ENCODE measurements at regions not wholly inside any gene's neighbourhood (a gene's known extent, or its start where the extent isn't known, plus 50 kb on each side); places are given as distances from the start of the nearest gene placed in this dataset.

GRCh38 chr14:53851394-53852090 lies 105.1 kb downstream of the BMP4 start:
- Histone ChIP-seq H3K4me3 (replicated peaks in 1 of 3) (no peak overlapping the region), H3K9me3 (no peaks in the 10 kb centered on the region), H3K27me3 (no peaks in the 10 kb centered on the region), H3K4me1 (peaks cover 0 to 7% of the 10 kb centered on the region in 2 donors), H3K27ac (no peak overlapping the region), H3K36me3 (no peaks in the 10 kb centered on the region)
- TF ChIP-seq CTCF (IDR thresholded peaks at IDR 0.05) (no peak), POLR2A (IDR thresholded peaks at IDR 0.05) (no peak)
- WGBS, 2 donors = 85 to 92% methylated on average over 6 of the region's 6 CpGs
- intact Hi-C loops (cut with DNase I) = no loop called here
- no peak for DNase-seq

GRCh38 chr14:53850714-53851296 lies 105.8 kb downstream of the BMP4 start:
- H3K4me3 ChIP-seq (replicated peaks in 1 of 3) = no peak overlapping the region
- no peak for TF ChIP-seq POLR2A (IDR thresholded peaks at IDR 0.05)
- TF ChIP-seq CTCF (IDR thresholded peaks at IDR 0.05) = no peak
- no peak for DNase-seq
- H3K27ac ChIP-seq = no peak overlapping the region
- H3K9me3 ChIP-seq = no peaks in the 10 kb centered on the region
- intact Hi-C loops (cut with DNase I) = no loop called here
- WGBS, 2 donors = 28 to 36% methylated on average over 4 of the region's 4 CpGs
- H3K27me3 ChIP-seq = no peaks in the 10 kb centered on the region
- H3K36me3 ChIP-seq = no peaks in the 10 kb centered on the region
- H3K4me1 ChIP-seq = peaks cover 0 to 7% of the 10 kb centered on the region in 2 donors

- no peak for TF ChIP-seq POLR2A (IDR thresholded peaks at IDR 0.05)
- TF ChIP-seq CTCF (IDR thresholded peaks at IDR 0.05) = no peak
- WGBS, 2 donors = 92 to 96% methylated on average over 6 of the region's 6 CpGs
- Histone ChIP-seq H3K9me3 (no peaks in the 10 kb centered on the region), H3K4me1 (peaks cover 0 to 7% of the 10 kb centered on the region in 2 donors), H3K36me3 (no peaks in the 10 kb centered on the region), H3K27ac (no peak overlapping the region), H3K27me3 (no peaks in the 10 kb centered on the region), H3K4me3 (replicated peaks in 1 of 3) (no peak overlapping the region)
- DNase-seq = no peak
- intact Hi-C loops (cut with DNase I) = no loop called here
These were observed 107.1 kb downstream of the BMP4 start for GRCh38 chr14:53849549-53849948.

GRCh38 chr14:53848854-53849253 lies 107.8 kb downstream of the BMP4 start:
- Histone ChIP-seq H3K9me3 (no peaks in the 10 kb centered on the region), H3K4me3 (replicated peaks in 1 of 3) (no peak overlapping the region), H3K36me3 (no peaks in the 10 kb centered on the region), H3K27ac (no peak overlapping the region), H3K27me3 (no peaks in the 10 kb centered on the region), H3K4me1 (peaks cover 0 to 7% of the 10 kb centered on the region in 2 donors)
- WGBS, 2 donors = 87 to 94% methylated on average over 5 of the region's 5 CpGs
- no peak for DNase-seq
- no peak for TF ChIP-seq CTCF (IDR thresholded peaks at IDR 0.05)
- TF ChIP-seq POLR2A (IDR thresholded peaks at IDR 0.05) = no peak
- intact Hi-C loops (cut with DNase I) = no loop called here

- H3K36me3 ChIP-seq = no peaks in the 10 kb centered on the region
- no peaks in the 10 kb centered on the region for H3K27me3 ChIP-seq
- H3K4me3 ChIP-seq (replicated peaks in 1 of 3) = no peak overlapping the region
- DNase-seq = no peak
- TF ChIP-seq CTCF (IDR thresholded peaks at IDR 0.05) = no peak
- TF ChIP-seq POLR2A (IDR thresholded peaks at IDR 0.05) = no peak
- H3K9me3 ChIP-seq = no peaks in the 10 kb centered on the region
- 100% methylated on average over 7 of the region's 7 CpGs for WGBS, 2 donors
- no peak overlapping the region for H3K27ac ChIP-seq
- intact Hi-C loops (cut with DNase I) = no loop called here
- H3K4me1 ChIP-seq = peaks cover 0 to 7% of the 10 kb centered on the region in 2 donors
These were observed 108.7 kb downstream of the BMP4 start for GRCh38 chr14:53847881-53848280.

Data from thyroid gland (tissue), 4 donors.